ENCODE measurements at regions not wholly inside any gene's neighbourhood (a gene's known extent, or its start where the extent isn't known, plus 50 kb on each side); places are given as distances from the start of the nearest gene placed in this dataset.

DNA sequence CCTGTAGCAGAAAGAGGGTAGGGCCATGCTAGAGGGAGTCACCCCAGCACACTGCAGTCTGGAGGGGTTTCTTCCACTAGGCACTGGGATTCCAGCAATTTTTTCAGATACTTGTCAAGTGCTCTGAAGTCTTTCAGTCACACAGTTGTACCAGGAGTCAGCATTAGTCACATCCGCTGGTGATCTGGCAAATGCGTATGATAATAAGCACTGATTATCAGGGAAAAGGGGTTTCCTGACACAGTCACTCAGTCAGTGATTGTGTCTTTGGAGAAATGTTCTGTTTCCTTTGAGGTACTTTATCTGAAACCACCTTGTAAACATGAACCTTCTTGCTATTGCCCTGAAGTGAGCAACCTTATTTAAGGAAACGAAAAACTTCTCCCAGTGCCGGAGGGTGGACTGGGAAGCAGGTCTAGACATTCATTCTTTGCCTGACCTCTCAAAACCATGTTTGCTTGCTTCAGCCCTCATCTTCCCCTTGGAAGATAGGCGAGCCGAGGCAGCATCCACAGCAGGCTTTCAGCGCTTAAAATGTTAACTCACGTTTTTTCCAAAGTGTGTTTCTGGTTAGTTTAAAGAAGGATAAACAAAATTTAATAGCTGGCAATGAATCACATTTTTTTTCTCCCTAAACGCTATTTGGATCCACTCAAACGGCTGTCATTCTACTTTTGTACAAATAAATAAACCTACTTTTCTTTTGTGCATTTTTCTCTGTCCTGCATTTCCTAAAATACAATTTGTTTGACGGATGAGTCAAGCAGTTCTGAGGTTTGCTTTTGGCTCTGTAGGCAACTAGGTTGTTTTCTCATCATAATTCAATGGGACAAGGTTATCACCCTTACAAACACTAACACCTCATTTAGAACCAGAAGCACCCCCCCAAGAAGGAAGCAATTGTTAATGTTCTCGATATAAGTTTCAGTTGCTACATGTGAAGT, 77.7 kb downstream of the FOXD1 start:
- Histone ChIP-seq H3K4me1 (no peaks in the 10 kb centered on the region), H3K27me3 (no peaks in the 10 kb centered on the region), H3K9me3 (no peaks in the 10 kb centered on the region), H3K4me3 (no peak overlapping the region), H3K36me3 (no peaks in the 10 kb centered on the region), H3K27ac (no peak overlapping the region)
- TF ChIP-seq POLR2A (IDR thresholded peaks at IDR 0.05) = no peak
- TF ChIP-seq, protein P1, sequence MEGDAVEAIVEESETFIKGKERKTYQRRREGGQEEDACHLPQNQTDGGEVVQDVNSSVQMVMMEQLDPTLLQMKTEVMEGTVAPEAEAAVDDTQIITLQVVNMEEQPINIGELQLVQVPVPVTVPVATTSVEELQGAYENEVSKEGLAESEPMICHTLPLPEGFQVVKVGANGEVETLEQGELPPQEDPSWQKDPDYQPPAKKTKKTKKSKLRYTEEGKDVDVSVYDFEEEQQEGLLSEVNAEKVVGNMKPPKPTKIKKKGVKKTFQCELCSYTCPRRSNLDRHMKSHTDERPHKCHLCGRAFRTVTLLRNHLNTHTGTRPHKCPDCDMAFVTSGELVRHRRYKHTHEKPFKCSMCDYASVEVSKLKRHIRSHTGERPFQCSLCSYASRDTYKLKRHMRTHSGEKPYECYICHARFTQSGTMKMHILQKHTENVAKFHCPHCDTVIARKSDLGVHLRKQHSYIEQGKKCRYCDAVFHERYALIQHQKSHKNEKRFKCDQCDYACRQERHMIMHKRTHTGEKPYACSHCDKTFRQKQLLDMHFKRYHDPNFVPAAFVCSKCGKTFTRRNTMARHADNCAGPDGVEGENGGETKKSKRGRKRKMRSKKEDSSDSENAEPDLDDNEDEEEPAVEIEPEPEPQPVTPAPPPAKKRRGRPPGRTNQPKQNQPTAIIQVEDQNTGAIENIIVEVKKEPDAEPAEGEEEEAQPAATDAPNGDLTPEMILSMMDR (IDR thresholded peaks at IDR 0.05) = no peak
- no peak for TF ChIP-seq POLR2AphosphoS5 (IDR thresholded peaks at IDR 0.05; ENCODE audit: insufficient read depth in 1 of 2, low read depth in 1 of 2)
- no peak for DNase-seq (ENCODE audit: extremely low spot score in 2 of 2)
- intact Hi-C loops (cut with DNase I) = no loop called here

DNA sequence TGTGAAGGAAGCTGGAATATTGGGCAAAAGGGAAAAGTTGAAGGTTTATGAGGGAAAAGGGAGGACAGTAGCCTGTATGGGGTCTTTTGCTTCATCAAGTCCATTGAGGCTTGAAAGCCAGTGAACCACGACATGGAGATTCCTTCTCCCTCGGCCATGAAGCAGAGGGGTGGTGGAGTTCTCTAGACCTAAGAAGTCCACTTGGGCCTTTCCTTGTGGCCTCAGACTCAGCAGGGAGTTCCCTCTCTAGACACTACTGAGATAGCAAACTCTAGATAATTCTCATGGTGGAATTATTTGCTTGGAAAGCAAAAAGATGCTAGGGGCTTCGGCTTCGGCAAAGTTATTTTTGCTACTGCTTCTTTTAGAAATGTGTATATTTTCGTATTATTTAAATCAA, 78.5 kb downstream of the FOXD1 start:
- no peaks in the 10 kb centered on the region for H3K36me3 ChIP-seq
- DNase-seq (ENCODE audit: extremely low spot score in 2 of 2) = no peak
- no peak overlapping the region for H3K4me3 ChIP-seq
- H3K27me3 ChIP-seq = no peaks in the 10 kb centered on the region
- H3K9me3 ChIP-seq = no peaks in the 10 kb centered on the region
- intact Hi-C loops (cut with DNase I) = no loop called here
- no peaks in the 10 kb centered on the region for H3K4me1 ChIP-seq
- TF ChIP-seq, protein P1 (IDR thresholded peaks at IDR 0.05) = no peak
- TF ChIP-seq POLR2AphosphoS5 (IDR thresholded peaks at IDR 0.05; ENCODE audit: insufficient read depth in 1 of 2, low read depth in 1 of 2) = no peak
- TF ChIP-seq POLR2A (IDR thresholded peaks at IDR 0.05) = no peak
- H3K27ac ChIP-seq = no peak overlapping the region

DNA sequence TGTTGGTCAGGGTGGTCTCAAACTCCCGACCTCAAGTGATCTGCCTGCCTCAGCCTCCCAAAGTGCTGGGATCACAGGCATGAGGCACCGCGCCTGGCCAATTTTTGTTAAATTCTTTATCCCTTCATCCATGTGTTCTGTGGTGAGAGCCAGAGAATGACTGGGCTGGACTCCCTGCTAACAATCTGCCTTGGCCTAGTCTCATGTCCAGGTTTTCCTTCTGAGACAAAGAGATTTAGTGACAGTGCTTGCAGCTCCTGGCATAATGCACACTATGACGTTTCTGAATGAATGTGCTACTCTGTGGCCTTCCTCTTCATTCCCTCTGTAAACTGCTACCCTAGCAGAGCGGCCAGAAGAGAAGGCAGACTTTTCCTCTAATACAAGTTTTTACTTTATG, 79.3 kb downstream of the FOXD1 start:
- no peaks in the 10 kb centered on the region for H3K27me3 ChIP-seq
- no peak overlapping the region for H3K27ac ChIP-seq
- H3K4me1 ChIP-seq = no peaks in the 10 kb centered on the region
- DNase-seq (ENCODE audit: extremely low spot score in 2 of 2) = no peak
- intact Hi-C loops (cut with DNase I) = no loop called here
- H3K9me3 ChIP-seq = no peaks in the 10 kb centered on the region
- TF ChIP-seq POLR2AphosphoS5 (IDR thresholded peaks at IDR 0.05; ENCODE audit: insufficient read depth in 1 of 2, low read depth in 1 of 2) (no peak), POLR2A (IDR thresholded peaks at IDR 0.05) (no peak)
- TF ChIP-seq, protein P1 (IDR thresholded peaks at IDR 0.05) = no peak
- no peak overlapping the region for H3K4me3 ChIP-seq
- H3K36me3 ChIP-seq = no peaks in the 10 kb centered on the region

DNA sequence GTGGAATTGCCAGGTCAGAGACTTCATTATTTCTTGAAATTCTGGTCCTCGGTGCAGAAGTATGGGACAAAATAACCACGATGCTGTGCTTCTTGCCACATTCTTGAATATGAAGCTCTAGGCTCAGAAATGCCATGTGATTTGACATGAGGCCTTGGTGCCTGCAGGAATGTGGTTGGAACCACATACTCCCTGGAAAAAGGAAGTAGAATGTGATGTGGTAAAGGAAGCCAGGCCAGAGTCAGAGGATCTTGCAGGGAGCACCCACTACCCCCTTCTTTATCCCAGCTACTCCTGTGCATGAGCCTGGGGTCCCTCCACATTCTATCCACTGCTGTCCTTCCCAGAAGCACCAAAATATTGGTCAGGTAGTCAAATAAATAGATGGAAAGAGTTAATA, 80.9 kb downstream of the FOXD1 start:
- no peak overlapping the region for H3K4me3 ChIP-seq
- H3K36me3 ChIP-seq = no peaks in the 10 kb centered on the region
- TF ChIP-seq POLR2AphosphoS5 (IDR thresholded peaks at IDR 0.05; ENCODE audit: insufficient read depth in 1 of 2, low read depth in 1 of 2) (no peak), POLR2A (IDR thresholded peaks at IDR 0.05) (no peak)
- TF ChIP-seq, protein P1 (IDR thresholded peaks at IDR 0.05) = no peak
- H3K4me1 ChIP-seq = no peaks in the 10 kb centered on the region
- no peak overlapping the region for H3K27ac ChIP-seq
- no peak for DNase-seq (ENCODE audit: extremely low spot score in 2 of 2)
- H3K27me3 ChIP-seq = no peaks in the 10 kb centered on the region
- intact Hi-C loops (cut with DNase I) = no loop called here
- no peaks in the 10 kb centered on the region for H3K9me3 ChIP-seq
